ENCODE measurements at regions not wholly inside any gene's neighbourhood (a gene's known extent, or its start where the extent isn't known, plus 50 kb on each side); places are given as distances from the start of the nearest gene placed in this dataset.
"Not testable (repeated sequence)": the region's sequence is repeated elsewhere in the genome, so short reads cannot be mapped to it uniquely, and the experiment has no call there.

DNA sequence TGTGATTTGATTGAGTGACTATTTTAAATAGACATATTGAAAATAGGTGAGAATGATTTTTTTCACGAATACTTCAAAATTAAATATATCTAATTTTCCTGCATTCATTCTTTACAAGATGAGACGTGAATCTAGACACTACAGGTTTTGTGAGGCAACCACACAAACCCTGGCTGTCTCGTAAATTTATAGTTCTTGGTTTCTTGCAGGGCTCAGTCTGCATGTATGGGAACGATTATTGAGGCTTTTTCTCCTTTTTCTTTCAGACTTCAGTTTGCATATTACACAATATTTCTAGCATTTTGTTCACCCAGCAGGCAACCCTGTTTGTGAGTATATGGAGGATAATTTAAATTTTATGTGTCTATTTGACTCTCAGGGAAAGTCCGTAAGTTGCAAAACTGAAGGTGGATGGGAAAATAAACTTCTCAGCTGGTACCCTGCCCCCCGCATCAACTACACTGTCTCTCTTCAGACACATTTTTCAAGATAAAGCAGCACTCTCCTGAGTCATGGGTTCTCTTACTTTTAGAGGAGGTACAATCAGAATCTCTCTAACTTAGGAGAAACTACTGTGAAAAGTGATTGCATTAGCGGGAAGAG lies 1349.3 kb downstream of the GRIK2 start:
- Mint-ChIP-seq H3K27ac (no peak overlapping the region), H3K9me3 (no peaks in the 10 kb centered on the region), H3K36me3 (ENCODE audit: low read depth) (no peaks in the 10 kb centered on the region), H3K27me3 (no peaks in the 10 kb centered on the region), H3K4me1 (no peaks in the 10 kb centered on the region), H3K4me3 (no peak overlapping the region)
- DNase-seq = no peak
- intact Hi-C loops (cut with micrococcal nuclease) = no loop called here

DNA sequence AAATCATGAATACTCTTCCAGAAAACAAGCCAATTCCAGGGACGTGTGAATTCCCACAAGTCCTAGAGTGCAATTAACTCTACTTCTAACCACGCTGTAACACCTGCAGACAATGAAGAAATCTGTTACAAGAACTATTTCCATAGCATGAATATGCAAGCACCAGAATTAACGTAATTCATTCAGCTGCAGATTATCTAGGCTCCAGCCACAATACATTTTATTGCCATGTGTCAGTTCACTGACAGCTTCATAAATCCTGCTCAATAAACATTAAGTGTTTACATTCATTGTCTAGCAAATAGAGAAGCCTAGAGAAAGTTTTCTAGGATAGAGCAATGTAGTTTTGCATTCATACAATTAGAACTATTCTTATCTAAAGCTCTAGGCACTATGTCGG lies 1348.5 kb downstream of the GRIK2 start:
- no peak overlapping the region for H3K4me3 Mint-ChIP-seq
- no peak overlapping the region for H3K27ac Mint-ChIP-seq
- no peaks in the 10 kb centered on the region for H3K27me3 Mint-ChIP-seq
- no peaks in the 10 kb centered on the region for H3K4me1 Mint-ChIP-seq
- intact Hi-C loops (cut with micrococcal nuclease) = no loop called here
- no peaks in the 10 kb centered on the region for H3K36me3 Mint-ChIP-seq (ENCODE audit: low read depth)
- no peaks in the 10 kb centered on the region for H3K9me3 Mint-ChIP-seq
- no peak for DNase-seq

DNA sequence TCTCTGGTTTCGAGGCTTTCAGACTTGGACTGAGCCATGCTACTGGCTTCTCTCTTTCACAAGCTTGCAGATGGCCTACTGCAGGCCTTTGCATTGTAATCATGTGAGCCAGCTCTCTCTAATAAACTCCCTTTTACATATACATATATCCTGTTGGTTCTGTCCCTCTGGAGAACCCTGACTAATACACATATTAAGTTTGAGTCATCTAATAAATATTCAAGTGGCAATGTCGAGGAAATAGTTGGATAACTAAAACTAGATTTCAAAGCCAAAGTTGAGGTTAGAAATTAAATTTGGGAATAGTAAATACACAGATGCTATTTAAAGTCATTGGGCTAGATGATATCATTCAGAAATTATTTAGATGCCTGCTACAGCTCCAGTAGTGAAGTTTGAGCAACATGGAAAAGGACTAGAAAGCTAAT lies 1343.4 kb downstream of the GRIK2 start:
- no peaks in the 10 kb centered on the region for H3K36me3 Mint-ChIP-seq (ENCODE audit: low read depth)
- intact Hi-C loops (cut with micrococcal nuclease) = no loop called here
- no peaks in the 10 kb centered on the region for H3K4me1 Mint-ChIP-seq
- no peaks in the 10 kb centered on the region for H3K9me3 Mint-ChIP-seq
- H3K4me3 Mint-ChIP-seq = no peak overlapping the region
- no peak for DNase-seq
- H3K27me3 Mint-ChIP-seq = no peaks in the 10 kb centered on the region
- no peak overlapping the region for H3K27ac Mint-ChIP-seq

DNA sequence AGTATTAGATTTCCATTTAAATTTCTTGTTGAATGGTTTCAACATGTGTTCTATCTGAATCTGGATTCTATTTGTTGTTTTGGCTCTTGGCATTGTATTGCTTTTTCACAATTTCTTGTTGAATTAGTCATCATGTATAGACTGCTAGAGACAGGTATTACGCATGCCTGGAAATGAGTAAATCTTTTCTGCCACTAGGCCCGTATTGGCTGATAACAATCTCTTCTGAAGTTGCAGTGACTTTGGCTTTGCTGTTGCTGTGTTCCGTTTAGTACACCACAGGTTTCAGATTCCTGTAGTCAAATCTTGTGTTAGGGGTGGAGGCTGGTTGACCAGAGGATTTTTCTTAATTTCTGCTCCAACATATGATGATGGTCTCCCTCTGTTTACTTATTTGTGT lies 1339.4 kb downstream of the GRIK2 start:
- no peaks in the 10 kb centered on the region for H3K27me3 Mint-ChIP-seq
- no peak overlapping the region for H3K4me3 Mint-ChIP-seq
- no peak overlapping the region for H3K27ac Mint-ChIP-seq
- H3K4me1 Mint-ChIP-seq = no peaks in the 10 kb centered on the region
- no peaks in the 10 kb centered on the region for H3K9me3 Mint-ChIP-seq
- H3K36me3 Mint-ChIP-seq (ENCODE audit: low read depth) = no peaks in the 10 kb centered on the region
- no peak for DNase-seq
- intact Hi-C loops (cut with micrococcal nuclease) = no loop called here

DNA sequence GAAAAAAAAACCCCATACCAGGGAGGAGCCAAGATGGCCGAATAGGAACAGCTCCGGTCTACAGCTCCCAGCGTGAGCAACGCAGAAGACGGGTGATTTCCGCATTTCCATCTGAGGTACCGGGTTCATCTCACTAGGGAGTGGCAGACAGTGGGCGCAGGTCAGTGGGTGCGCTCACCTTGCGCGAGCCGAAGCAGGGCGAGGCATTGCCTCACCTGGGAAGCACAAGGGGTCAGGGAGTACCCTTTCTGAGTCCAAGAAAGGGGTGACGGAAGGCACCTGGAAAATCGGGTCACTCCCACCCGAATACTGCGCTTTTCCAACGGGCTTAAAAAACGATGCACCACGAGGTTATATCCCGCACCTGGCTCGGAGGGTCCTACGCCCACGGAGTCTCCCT lies 1328.6 kb downstream of the GRIK2 start:
- H3K9me3 Mint-ChIP-seq; H3K36me3 Mint-ChIP-seq (ENCODE audit: low read depth); H3K4me3 Mint-ChIP-seq; H3K27ac Mint-ChIP-seq; DNase-seq; H3K4me1 Mint-ChIP-seq; H3K27me3 Mint-ChIP-seq; intact Hi-C loops (cut with micrococcal nuclease): not testable (repeated sequence)

DNA sequence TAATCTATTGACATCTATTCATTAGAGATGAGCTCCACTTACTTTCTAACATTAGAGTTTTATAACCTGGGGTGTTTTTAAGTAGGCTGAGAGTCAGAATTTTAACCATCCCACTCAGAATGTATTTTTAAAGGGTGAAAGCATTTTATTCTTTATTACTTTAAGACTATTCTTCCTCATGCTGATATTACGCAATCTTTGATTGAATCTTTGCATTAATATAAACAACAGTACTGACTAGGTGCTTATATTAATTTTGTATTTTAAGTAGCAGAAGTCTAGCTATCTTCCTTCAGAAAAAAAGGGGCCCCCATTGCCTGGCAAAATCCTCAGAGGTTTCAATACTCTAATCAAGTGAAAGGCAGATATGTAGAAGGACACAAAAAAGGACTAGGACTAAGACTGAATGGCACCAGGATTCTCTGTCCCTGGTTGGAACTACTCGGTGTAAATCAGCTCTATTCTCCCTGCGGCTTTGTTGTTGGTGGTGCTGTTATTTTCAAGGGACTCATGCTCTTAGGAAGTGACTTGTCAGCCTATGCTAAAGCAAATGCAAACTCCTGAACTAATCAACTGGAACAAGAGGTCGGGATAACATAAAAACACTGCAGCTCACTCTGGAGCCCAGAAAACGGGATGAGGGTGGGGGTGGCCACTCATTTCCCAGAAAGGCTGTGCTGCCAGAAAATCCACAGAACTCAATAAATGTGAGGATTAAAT lies 1324.4 kb downstream of the GRIK2 start:
- H3K27ac Mint-ChIP-seq = no peak overlapping the region
- no peaks in the 10 kb centered on the region for H3K4me1 Mint-ChIP-seq
- no peaks in the 10 kb centered on the region for H3K27me3 Mint-ChIP-seq

DNA sequence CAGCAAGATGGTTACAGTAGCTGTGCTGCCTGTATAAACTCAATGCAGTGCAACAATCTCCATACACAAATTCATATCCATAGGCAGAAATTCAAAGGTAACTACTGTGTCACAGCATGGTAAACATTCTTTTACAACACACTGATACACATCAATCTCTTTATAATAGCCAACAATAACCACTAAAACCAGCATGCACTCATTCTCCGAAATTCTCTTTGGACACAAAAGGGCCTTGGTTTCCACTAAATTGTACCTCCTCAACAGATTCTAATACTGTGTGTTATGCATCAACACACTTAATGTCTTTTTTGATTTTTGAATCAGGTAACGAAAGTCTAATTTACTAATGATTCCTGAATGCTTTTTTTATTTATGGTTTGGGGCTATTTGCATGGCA lies 1323.7 kb downstream of the GRIK2 start:
- H3K4me1 Mint-ChIP-seq = no peaks in the 10 kb centered on the region
- H3K27ac Mint-ChIP-seq = no peak overlapping the region
- H3K36me3 Mint-ChIP-seq (ENCODE audit: low read depth) = no peaks in the 10 kb centered on the region
- no peak overlapping the region for H3K4me3 Mint-ChIP-seq
- intact Hi-C loops (cut with micrococcal nuclease) = no loop called here
- no peaks in the 10 kb centered on the region for H3K9me3 Mint-ChIP-seq
- no peak for DNase-seq
- H3K27me3 Mint-ChIP-seq = no peaks in the 10 kb centered on the region

More for the DNA sequence above, 1324.4 kb downstream of the GRIK2 start:
- intact Hi-C loops (cut with micrococcal nuclease) = no loop called here
- Mint-ChIP-seq H3K36me3 (ENCODE audit: low read depth) (no peaks in the 10 kb centered on the region), H3K9me3 (no peaks in the 10 kb centered on the region), H3K4me3 (no peak overlapping the region)
- no peak for DNase-seq

DNA sequence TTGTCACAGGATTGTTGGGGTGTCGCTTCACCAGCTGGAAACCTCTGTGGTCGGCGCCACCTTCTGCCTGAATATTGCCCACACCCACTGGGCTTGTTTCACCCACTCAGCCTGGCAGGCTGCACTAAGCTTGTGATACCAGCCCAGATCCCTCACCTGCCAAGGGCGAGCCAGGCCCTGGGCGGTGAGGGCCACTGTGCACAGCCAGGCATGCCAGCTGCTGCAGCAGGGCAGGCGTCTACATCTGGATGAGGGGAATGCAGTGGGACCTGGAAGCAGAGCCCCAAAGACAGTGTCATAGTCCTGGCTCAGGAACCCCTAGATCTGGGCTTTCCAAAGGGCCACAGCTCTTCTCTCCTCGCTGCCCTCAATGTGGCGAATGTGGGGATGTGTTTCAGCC lies 1307.5 kb downstream of the GRIK2 start:
- Mint-ChIP-seq H3K4me3 (no peak overlapping the region), H3K4me1 (no peaks in the 10 kb centered on the region), H3K36me3 (ENCODE audit: low read depth) (no peaks in the 10 kb centered on the region), H3K27me3 (no peaks in the 10 kb centered on the region), H3K27ac (no peak overlapping the region), H3K9me3 (no peaks in the 10 kb centered on the region)
- intact Hi-C loops (cut with micrococcal nuclease) = no loop called here
- DNase-seq = no peak

DNA sequence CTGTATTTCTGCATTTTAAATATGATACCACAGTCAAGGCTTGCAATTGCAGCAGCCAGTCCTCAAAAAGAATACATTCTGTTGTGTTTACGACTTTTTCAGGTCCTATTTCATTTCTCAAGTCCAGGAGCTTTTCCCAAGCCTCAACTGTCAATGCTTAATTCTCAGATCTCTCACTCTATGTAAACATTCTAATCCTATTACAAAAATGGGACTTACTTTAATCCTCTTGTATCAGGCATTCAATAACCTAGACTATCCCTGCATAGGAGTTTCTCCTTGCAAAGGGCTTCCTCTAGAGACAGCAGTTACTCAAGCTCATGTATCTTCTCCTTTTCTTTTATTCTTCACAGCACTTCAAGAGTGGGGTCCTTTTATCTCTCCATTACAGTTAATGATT lies 1293.0 kb downstream of the GRIK2 start:
- Mint-ChIP-seq H3K9me3 (peaks cover 2% of the 10 kb centered on the region), H3K4me1 (no peaks in the 10 kb centered on the region), H3K36me3 (ENCODE audit: low read depth) (no peaks in the 10 kb centered on the region), H3K27ac (no peak overlapping the region), H3K4me3 (no peak overlapping the region), H3K27me3 (no peaks in the 10 kb centered on the region)
- intact Hi-C loops (cut with micrococcal nuclease) = no loop called here
- no peak for DNase-seq

DNA sequence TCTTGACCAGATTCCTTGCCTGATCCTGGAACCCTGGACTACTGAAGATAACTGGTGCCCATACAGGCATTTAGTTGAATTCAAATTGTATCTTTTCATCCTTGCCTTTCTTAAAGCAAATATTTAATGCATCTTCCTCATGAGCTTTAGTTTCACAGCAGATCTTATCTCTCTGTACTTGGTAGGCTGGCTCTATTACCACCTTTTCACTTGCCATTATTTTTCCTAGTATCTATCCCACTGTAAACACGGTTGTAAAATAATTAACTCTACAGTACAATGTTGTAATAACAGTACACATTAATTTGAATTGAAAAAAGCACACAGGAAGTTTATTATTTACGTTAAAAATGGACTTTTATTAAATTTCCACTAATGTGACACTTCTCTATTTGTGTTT lies 1286.9 kb downstream of the GRIK2 start:
- H3K9me3 Mint-ChIP-seq = no peaks in the 10 kb centered on the region
- H3K27ac Mint-ChIP-seq = no peak overlapping the region
- no peak for DNase-seq
- no peaks in the 10 kb centered on the region for H3K4me1 Mint-ChIP-seq
- intact Hi-C loops (cut with micrococcal nuclease) = no loop called here
- H3K27me3 Mint-ChIP-seq = no peaks in the 10 kb centered on the region
- no peaks in the 10 kb centered on the region for H3K36me3 Mint-ChIP-seq (ENCODE audit: low read depth)
- H3K4me3 Mint-ChIP-seq = no peak overlapping the region

DNA sequence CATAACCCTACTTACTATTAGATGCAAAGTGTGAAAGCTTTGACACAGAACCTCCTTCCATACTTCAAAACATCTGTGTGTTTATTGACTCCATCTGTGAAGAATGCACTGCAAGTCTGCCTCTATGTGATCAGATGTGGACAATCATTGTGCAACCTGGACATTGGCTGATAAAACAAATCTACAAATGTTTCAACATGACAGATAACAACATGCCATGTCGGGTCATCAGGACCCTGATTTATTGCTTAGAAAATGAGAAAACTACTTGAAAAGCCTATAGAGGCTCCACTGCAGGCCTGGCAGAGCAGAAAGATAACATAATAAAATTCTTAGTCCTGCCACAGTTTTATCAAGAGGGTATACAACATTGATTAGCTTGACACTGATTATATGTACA lies 1286.4 kb downstream of the GRIK2 start:
- Mint-ChIP-seq H3K27ac (no peak overlapping the region), H3K36me3 (ENCODE audit: low read depth) (no peaks in the 10 kb centered on the region), H3K4me1 (no peaks in the 10 kb centered on the region), H3K4me3 (no peak overlapping the region), H3K27me3 (no peaks in the 10 kb centered on the region), H3K9me3 (no peaks in the 10 kb centered on the region)
- DNase-seq = no peak
- intact Hi-C loops (cut with micrococcal nuclease) = no loop called here

DNA sequence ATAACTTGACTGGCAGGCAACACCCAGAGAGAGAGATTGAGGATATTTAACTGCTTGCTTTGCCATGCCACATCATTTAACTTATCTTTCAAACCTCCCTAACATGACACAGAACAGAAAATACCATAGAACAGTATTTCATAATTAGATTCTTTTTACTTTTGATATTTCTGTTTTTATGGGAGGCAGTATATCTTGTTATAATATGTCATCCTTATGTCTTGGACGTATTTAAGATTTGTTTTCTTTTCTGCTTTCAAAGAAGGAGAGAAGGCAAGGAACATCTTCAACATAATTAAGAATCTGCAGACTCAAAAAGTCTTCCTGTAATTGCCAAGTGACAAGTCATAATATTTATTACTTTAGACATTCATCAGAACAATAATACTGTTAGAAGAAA lies 1283.7 kb downstream of the GRIK2 start:
- no peak overlapping the region for H3K27ac Mint-ChIP-seq
- no peaks in the 10 kb centered on the region for H3K27me3 Mint-ChIP-seq

DNA sequence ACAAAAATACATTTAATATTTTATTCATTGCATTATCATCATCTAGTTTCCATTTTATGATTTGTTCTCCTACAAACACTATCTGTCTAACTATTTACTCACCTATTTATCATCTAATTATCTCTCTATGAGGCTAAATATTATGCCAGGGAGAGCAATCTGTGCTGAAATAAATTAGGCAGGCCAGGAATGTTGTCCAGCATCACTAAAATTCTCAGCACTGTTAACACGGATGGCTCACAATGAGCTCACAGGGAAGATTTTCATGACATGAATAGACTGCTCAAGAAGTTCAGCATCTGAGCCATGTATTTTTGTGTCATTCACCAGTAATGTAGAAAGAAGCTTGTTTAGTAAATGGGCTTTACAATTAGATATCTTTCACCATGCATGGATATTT lies 1277.2 kb downstream of the GRIK2 start:
- Mint-ChIP-seq H3K27ac (no peak overlapping the region), H3K27me3 (no peaks in the 10 kb centered on the region), H3K4me1 (no peaks in the 10 kb centered on the region), H3K9me3 (no peaks in the 10 kb centered on the region), H3K4me3 (no peak overlapping the region), H3K36me3 (ENCODE audit: low read depth) (no peaks in the 10 kb centered on the region)
- intact Hi-C loops (cut with micrococcal nuclease) = no loop called here
- no peak for DNase-seq

More for the DNA sequence above, 1283.7 kb downstream of the GRIK2 start:
- H3K4me3 Mint-ChIP-seq = no peak overlapping the region
- H3K4me1 Mint-ChIP-seq = no peaks in the 10 kb centered on the region
- DNase-seq = no peak
- intact Hi-C loops (cut with micrococcal nuclease) = no loop called here
- H3K36me3 Mint-ChIP-seq (ENCODE audit: low read depth) = no peaks in the 10 kb centered on the region
- H3K9me3 Mint-ChIP-seq = no peaks in the 10 kb centered on the region

DNA sequence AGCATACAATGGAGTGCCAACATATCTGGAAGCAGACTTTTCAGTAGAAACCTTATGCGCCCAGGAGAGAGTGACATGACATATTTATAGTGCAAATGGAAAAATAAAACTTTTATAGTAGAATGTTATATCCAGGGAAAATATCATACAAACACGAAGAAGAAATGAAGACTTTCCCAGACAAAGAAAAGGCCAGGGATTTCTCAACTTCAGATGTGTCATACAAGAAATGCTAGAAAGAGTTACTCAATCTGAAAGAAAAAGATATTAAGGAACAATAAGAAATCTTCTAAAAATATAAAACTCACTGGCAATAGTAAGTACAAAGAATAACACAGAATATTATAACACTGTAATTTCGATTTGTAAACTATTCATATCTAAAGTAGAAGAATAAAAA lies 1269.3 kb downstream of the GRIK2 start:
- H3K9me3 Mint-ChIP-seq = peaks cover 5% of the 10 kb centered on the region

DNA sequence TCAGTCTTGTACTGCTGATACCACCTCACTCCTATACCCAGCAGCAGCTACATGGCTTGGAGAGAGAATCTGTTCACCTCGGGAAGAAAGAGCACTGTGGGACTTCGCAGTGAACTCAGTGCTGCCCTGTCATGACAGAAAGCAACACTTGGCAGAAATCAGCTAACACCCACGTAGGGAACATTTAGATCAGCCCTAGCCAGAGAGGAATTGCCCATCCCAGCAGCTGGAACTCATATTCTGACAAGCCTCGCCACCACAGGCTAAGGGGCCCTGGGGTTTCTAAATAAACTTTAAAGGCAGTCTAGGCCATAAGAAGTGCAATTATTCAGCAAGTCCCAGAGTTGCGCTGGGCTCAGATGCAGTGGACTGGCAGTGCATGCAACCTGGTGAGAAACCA lies 1266.8 kb downstream of the GRIK2 start:
- no peaks in the 10 kb centered on the region for H3K27me3 Mint-ChIP-seq
- H3K27ac Mint-ChIP-seq = no peak overlapping the region
- H3K9me3 Mint-ChIP-seq = peaks cover 9% of the 10 kb centered on the region
- no peaks in the 10 kb centered on the region for H3K4me1 Mint-ChIP-seq
- no peak overlapping the region for H3K4me3 Mint-ChIP-seq
- no peaks in the 10 kb centered on the region for H3K36me3 Mint-ChIP-seq (ENCODE audit: low read depth)
- intact Hi-C loops (cut with micrococcal nuclease) = no loop called here
- DNase-seq = no peak

More for the DNA sequence above, 1269.3 kb downstream of the GRIK2 start:
- DNase-seq = no peak
- intact Hi-C loops (cut with micrococcal nuclease) = no loop called here
- H3K27me3 Mint-ChIP-seq = no peaks in the 10 kb centered on the region
- no peaks in the 10 kb centered on the region for H3K4me1 Mint-ChIP-seq
- no peak overlapping the region for H3K27ac Mint-ChIP-seq
- no peak overlapping the region for H3K4me3 Mint-ChIP-seq
- H3K36me3 Mint-ChIP-seq (ENCODE audit: low read depth) = no peaks in the 10 kb centered on the region
